HG03045 (cell line): ENCODE measurements at regions not wholly inside any gene's neighbourhood (a gene's known extent, or its start where the extent isn't known, plus 50 kb on each side); places are given as distances from the start of the nearest gene placed in this dataset.
"Not testable (repeated sequence)": the region's sequence is repeated elsewhere in the genome, so short reads cannot be mapped to it uniquely, and the experiment has no call there.

Experiments
- ATAC-seq: cut with Tn5 transposase; IDR thresholded peaks from one replicate; pipeline ENCODE4 v1.9.1; 2021; ENCODE audit warnings: mild to moderate bottlenecking, moderate library complexity; ENCODE audit not compliant: unreplicated experiment

- ATAC-seq = not testable (repeated sequence)
These were observed 5507.7 kb upstream of the TPTE start for GRCh38 chr21:5013455-5014304.

- not testable (repeated sequence) for ATAC-seq
These were observed 5506.2 kb upstream of the TPTE start for GRCh38 chr21:5015187-5015586.

- ATAC-seq = peak; percentile 40
These were observed 5502.3 kb upstream of the TPTE start for GRCh38 chr21:5019120-5019519.

GRCh38 chr21:5021815-5022214, 5499.6 kb upstream of the TPTE start:
- ATAC-seq = peak; percentile 39

GRCh38 chr21:5022254-5022653, 5499.1 kb upstream of the TPTE start:
- peak; percentile 43 for ATAC-seq

GRCh38 chr21:5022748-5023147, 5498.6 kb upstream of the TPTE start:
- not testable (repeated sequence) for ATAC-seq

GRCh38 chr21:5035147-5035546, 5486.2 kb upstream of the TPTE start:
- not testable (repeated sequence) for ATAC-seq

- ATAC-seq = not testable (repeated sequence)
These were observed 5485.8 kb upstream of the TPTE start for GRCh38 chr21:5035587-5035986.

GRCh38 chr21:5037606-5038331, 5483.6 kb upstream of the TPTE start:
- ATAC-seq = not testable (repeated sequence)

GRCh38 chr21:5039926-5040325, 5481.5 kb upstream of the TPTE start:
- not testable (repeated sequence) for ATAC-seq

GRCh38 chr21:5042583-5042982, 5478.8 kb upstream of the TPTE start:
- ATAC-seq = not testable (repeated sequence)

GRCh38 chr21:5044812-5045211, 5476.6 kb upstream of the TPTE start:
- not testable (repeated sequence) for ATAC-seq

GRCh38 chr21:5051303-5052018, 5469.9 kb upstream of the TPTE start:
- ATAC-seq = not testable (repeated sequence)

- not testable (repeated sequence) for ATAC-seq
These were observed 5466.2 kb upstream of the TPTE start for GRCh38 chr21:5055027-5055754.

- ATAC-seq = not testable (repeated sequence)
These were observed 5465.1 kb upstream of the TPTE start for GRCh38 chr21:5055996-5056962.

- not testable (repeated sequence) for ATAC-seq
These were observed 5464.3 kb upstream of the TPTE start for GRCh38 chr21:5057077-5057476.

GRCh38 chr21:5060364-5061083, 5460.9 kb upstream of the TPTE start:
- ATAC-seq = not testable (repeated sequence)

- ATAC-seq = not testable (repeated sequence)
These were observed 5456.7 kb upstream of the TPTE start for GRCh38 chr21:5064581-5065142.
